ENCODE measurements at regions not wholly inside any gene's neighbourhood (a gene's known extent, or its start where the extent isn't known, plus 50 kb on each side); places are given as distances from the start of the nearest gene placed in this dataset.

DNA sequence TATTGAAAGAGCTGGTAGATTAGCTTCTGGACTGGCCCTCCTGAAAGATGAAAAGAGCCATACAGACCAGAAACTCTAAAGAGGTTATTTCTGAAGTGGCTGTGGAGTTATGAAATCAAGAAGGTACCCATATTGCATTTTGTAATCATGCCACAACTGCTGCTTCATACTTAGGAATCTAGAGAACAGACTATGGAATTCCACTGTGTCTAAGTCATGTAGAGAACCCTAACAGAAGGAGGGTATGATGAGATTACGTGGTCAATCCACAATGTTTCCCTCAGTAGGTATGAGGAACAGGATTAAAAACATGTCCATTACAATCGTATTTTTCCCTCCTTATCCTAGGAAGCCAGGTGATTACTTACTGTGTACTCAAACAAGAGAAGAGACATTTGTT is 708.8 kb downstream of the RERGL start:
- TF ChIP-seq, protein P1, sequence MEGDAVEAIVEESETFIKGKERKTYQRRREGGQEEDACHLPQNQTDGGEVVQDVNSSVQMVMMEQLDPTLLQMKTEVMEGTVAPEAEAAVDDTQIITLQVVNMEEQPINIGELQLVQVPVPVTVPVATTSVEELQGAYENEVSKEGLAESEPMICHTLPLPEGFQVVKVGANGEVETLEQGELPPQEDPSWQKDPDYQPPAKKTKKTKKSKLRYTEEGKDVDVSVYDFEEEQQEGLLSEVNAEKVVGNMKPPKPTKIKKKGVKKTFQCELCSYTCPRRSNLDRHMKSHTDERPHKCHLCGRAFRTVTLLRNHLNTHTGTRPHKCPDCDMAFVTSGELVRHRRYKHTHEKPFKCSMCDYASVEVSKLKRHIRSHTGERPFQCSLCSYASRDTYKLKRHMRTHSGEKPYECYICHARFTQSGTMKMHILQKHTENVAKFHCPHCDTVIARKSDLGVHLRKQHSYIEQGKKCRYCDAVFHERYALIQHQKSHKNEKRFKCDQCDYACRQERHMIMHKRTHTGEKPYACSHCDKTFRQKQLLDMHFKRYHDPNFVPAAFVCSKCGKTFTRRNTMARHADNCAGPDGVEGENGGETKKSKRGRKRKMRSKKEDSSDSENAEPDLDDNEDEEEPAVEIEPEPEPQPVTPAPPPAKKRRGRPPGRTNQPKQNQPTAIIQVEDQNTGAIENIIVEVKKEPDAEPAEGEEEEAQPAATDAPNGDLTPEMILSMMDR (IDR thresholded peaks at IDR 0.05; ENCODE audit: low read depth, low read length), result no peak
- POLR2A ChIA-PET, result no interaction called here
- CTCF ChIA-PET, result no interaction called here
- DNase-seq (ENCODE audit: low read depth, low spot score), result no peak
- no peak overlapping the region for H3K4me3 ChIP-seq (ENCODE audit: low read depth, low read length)
- no peaks in the 10 kb centered on the region for H3K27me3 ChIP-seq (ENCODE audit: control insufficient read depth, insufficient read depth, low read length)
- H3K27ac ChIP-seq (ENCODE audit: low read depth, low read length), result no peak overlapping the region
- H3K9me3 ChIP-seq (ENCODE audit: control insufficient read depth, insufficient read depth, low read length), result peaks cover 11% of the 10 kb centered on the region

DNA sequence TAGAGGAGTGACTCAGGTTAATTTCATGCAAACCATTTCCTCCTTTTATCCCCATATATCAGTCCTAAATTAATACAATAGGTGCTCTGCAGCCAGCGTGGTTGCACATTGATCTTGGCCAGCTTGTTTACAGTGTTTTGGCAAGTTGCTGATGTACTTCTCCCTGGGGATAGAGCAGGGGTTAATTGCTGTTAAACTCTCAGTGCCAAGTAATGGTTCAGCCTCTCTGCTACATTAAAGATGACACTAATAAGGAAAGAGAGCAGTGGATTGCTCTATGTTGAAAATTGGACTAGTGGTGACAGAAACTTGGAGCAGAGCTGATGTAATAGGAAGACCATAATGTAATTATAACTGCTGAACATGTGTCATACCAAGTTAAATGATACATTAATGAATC is 717.5 kb downstream of the RERGL start:
- CTCF ChIA-PET, result no interaction called here
- TF ChIP-seq, protein P1 (IDR thresholded peaks at IDR 0.05; ENCODE audit: low read depth, low read length), result no peak
- Histone ChIP-seq H3K4me3 (ENCODE audit: low read depth, low read length) (no peak overlapping the region), H3K27ac (ENCODE audit: low read depth, low read length) (no peak overlapping the region), H3K9me3 (ENCODE audit: control insufficient read depth, insufficient read depth, low read length) (peaks cover 8% of the 10 kb centered on the region), H3K27me3 (ENCODE audit: control insufficient read depth, insufficient read depth, low read length) (no peaks in the 10 kb centered on the region)
- POLR2A ChIA-PET, result no interaction called here
- DNase-seq (ENCODE audit: low read depth, low spot score), result no peak

DNA sequence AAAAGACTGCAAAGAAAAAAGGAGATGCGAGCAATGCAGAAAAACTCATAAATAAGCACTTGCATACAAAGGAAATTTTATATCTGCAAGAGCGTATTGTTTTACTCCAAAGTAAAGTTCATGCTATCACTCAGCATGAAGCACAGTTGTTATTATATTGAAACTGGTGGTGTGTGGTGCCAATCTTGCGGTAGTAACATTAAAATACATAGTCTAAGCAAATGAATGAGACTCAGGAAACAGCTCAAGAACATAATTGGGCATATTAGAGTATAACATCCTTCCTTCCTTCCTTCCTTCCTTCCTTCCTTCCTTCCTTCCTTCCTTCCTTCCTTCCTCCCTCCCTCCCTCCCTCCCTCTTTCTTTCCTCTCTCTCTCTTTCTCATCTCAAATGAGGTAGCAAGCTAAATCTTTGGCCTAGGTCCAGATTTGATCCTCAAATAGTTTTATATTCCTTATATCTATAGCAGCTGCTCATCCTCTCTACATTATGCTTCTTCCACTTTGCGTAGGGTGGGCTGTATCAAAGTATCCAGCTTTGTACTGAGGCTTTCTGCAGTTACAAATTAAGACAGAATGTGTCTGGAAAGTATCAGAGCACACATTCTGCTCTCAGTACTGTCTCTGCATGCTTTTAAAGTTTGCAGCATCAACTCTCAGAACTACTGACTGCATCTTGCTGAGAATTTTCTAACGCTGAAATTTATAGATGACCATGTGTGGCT is 718.3 kb downstream of the RERGL start:
- H3K9me3 ChIP-seq (ENCODE audit: control insufficient read depth, insufficient read depth, low read length), result peaks cover 10% of the 10 kb centered on the region

DNA sequence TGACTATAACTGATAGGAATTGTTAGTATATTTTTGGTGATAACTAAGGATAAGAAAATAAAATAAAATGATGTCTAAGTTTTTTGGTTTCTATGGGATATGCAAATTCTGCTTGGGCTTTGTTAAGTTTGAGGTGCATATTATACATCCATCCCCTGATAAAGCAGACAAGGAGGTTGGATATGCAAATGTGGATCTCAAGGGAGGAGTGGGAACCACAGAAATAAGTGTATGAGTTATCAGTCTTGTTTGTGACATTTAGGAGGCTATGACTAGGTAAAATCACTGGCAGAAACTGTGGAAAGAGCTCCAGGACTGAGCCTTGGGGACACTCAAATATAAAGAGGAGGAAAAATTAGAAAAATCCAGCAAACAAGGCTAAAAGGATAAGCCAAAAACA is 719.4 kb downstream of the RERGL start:
- POLR2A ChIA-PET, result no interaction called here
- TF ChIP-seq, protein P1 (IDR thresholded peaks at IDR 0.05; ENCODE audit: low read depth, low read length), result no peak
- no peak for DNase-seq (ENCODE audit: low read depth, low spot score)
- Histone ChIP-seq H3K27me3 (ENCODE audit: control insufficient read depth, insufficient read depth, low read length) (no peaks in the 10 kb centered on the region), H3K9me3 (ENCODE audit: control insufficient read depth, insufficient read depth, low read length) (peaks cover 10% of the 10 kb centered on the region), H3K4me3 (ENCODE audit: low read depth, low read length) (no peak overlapping the region), H3K27ac (ENCODE audit: low read depth, low read length) (no peak overlapping the region)
- CTCF ChIA-PET, result interaction anchor here (0.6 kb wide), 1 partner anchor 555 kb away, joined by 3 read pairs; no protein-coding TSS in a partner anchor

More for the DNA sequence above, 718.3 kb downstream of the RERGL start:
- H3K4me3 ChIP-seq (ENCODE audit: low read depth, low read length), result no peak overlapping the region
- no peaks in the 10 kb centered on the region for H3K27me3 ChIP-seq (ENCODE audit: control insufficient read depth, insufficient read depth, low read length)
- no peak for DNase-seq (ENCODE audit: low read depth, low spot score)
- CTCF ChIA-PET, result no interaction called here
- H3K27ac ChIP-seq (ENCODE audit: low read depth, low read length), result no peak overlapping the region
- TF ChIP-seq, protein P1 (IDR thresholded peaks at IDR 0.05; ENCODE audit: low read depth, low read length), result no peak
- POLR2A ChIA-PET, result no interaction called here

DNA sequence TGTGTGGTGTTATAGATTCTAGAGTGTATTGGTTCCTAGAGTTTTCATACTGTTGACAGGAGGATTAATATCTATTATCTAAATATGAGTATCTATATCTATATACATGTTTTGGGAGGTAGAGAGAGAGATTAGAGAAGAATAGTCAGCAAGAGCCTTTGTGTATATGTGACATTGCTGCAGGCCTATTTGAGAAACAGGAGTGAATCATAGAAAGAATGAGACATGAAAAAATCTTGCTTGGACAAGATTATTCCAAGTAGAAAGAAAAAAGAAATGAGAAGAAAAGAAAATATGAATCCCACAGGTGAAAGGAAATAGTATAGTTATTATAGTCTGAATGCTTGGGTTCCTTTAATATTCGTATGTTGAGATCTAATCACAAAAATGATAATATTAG is 720.4 kb downstream of the RERGL start:
- H3K9me3 ChIP-seq (ENCODE audit: control insufficient read depth, insufficient read depth, low read length), result peaks cover 10% of the 10 kb centered on the region
- H3K4me3 ChIP-seq (ENCODE audit: low read depth, low read length), result no peak overlapping the region
- POLR2A ChIA-PET, result no interaction called here
- no peaks in the 10 kb centered on the region for H3K27me3 ChIP-seq (ENCODE audit: control insufficient read depth, insufficient read depth, low read length)
- TF ChIP-seq, protein P1 (IDR thresholded peaks at IDR 0.05; ENCODE audit: low read depth, low read length), result no peak
- no peak overlapping the region for H3K27ac ChIP-seq (ENCODE audit: low read depth, low read length)
- DNase-seq (ENCODE audit: low read depth, low spot score), result no peak
- CTCF ChIA-PET, result no interaction called here
